CD14-positive monocyte (primary cell): ENCODE measurements at regions not wholly inside any gene's neighbourhood (a gene's known extent, or its start where the extent isn't known, plus 50 kb on each side); places are given as distances from the start of the nearest gene placed in this dataset.
"Not testable (repeated sequence)": the region's sequence is repeated elsewhere in the genome, so short reads cannot be mapped to it uniquely, and the experiment has no call there.

Experiments
- DNase-seq, 3 donors: peaks; one replicate each; pipeline ENCODE4 v3.0.0-alpha.2; 2011 to 2022
- H2AFZ ChIP-seq: 2 replicates; pipeline ENCODE4 v1.6.0; 2012; ENCODE audit warnings: mild to moderate bottlenecking, low read depth, low read length, inconsistent platforms; ENCODE audit not compliant: insufficient read depth, poor library complexity, severe bottlenecking
- H3K27ac ChIP-seq, 2 donors: 1 replicate in 1 of 2; 2 replicates in 1 of 2; pipeline ENCODE4 v1.5.1; 2012 to 2013; ENCODE audit warnings: low read length in 2 of 2, control low read depth in 1 of 2, inconsistent platforms in 1 of 2, low read depth in 1 of 2, mild to moderate bottlenecking in 1 of 2
- H3K27me3 ChIP-seq, 2 donors: one replicate each; pipeline versions ENCODE4 v1.6.0 to v1.6.1; 2011 to 2013; ENCODE audit warnings: low read length in 2 of 2; ENCODE audit not compliant: control insufficient read depth in 2 of 2, insufficient read depth in 2 of 2
- H3K36me3 ChIP-seq, 2 donors: replicated peaks in 1 of 2; 1 replicate in 1 of 2; 2 replicates in 1 of 2; pipeline versions ENCODE4 v1.5.1 to v1.6.1; 2012 to 2013; ENCODE audit warnings: low read length in 2 of 2, control low read depth in 1 of 2, inconsistent platforms in 1 of 2, mild to moderate bottlenecking in 1 of 2; ENCODE audit not compliant: insufficient read depth in 2 of 2, control insufficient read depth in 1 of 2
- H3K4me1 ChIP-seq, 2 donors: 1 replicate in 1 of 2; 2 replicates in 1 of 2; pipeline versions ENCODE4 v1.5.1 to v1.6.1; 2012 to 2013; ENCODE audit warnings: low read length in 2 of 2, control low read depth in 1 of 2, inconsistent platforms in 1 of 2, mild to moderate bottlenecking in 1 of 2, moderate library complexity in 1 of 2; ENCODE audit not compliant: insufficient read depth in 2 of 2, control insufficient read depth in 1 of 2
- H3K4me2 ChIP-seq: replicated peaks from 2 replicates; pipeline ENCODE3; 2012; ENCODE audit warnings: low read length, moderate library complexity, mild to moderate bottlenecking; ENCODE audit not compliant: poor library complexity, severe bottlenecking; ENCODE audit errors: extremely low read depth
- H3K4me3 ChIP-seq, 3 experiments: fragments of 200-600 bp in 1 of 3; sonication (generic) in 1 of 3; replicated peaks in 1 of 3; 1 replicate in 2 of 3; 2 replicates in 1 of 3; pipeline ENCODE4 v1.5.1; 2011 to 2013; ENCODE audit warnings: low read length in 3 of 3, mild to moderate bottlenecking in 3 of 3, control low read depth in 2 of 3, low read depth in 2 of 3, inconsistent platforms in 1 of 3, moderate library complexity in 1 of 3
- H3K79me2 ChIP-seq: 2 replicates; pipeline ENCODE4 v1.6.0; 2012; ENCODE audit warnings: mild to moderate bottlenecking, control low read depth, inconsistent platforms, low read length, moderate library complexity; ENCODE audit not compliant: insufficient read depth
- H3K9ac ChIP-seq: 2 replicates; pipeline ENCODE4 v1.6.0; 2017; ENCODE audit warnings: low read length, mild to moderate bottlenecking; ENCODE audit not compliant: insufficient read depth, poor library complexity, severe bottlenecking
- H3K9me3 ChIP-seq, 2 donors: replicated peaks in 1 of 2; 1 replicate in 1 of 2; 2 replicates in 1 of 2; pipeline versions ENCODE4 v1.5.1 to v1.6.1; 2012 to 2013; ENCODE audit warnings: low read length in 2 of 2, control low read depth in 1 of 2; ENCODE audit not compliant: control insufficient read depth in 1 of 2, insufficient read depth in 1 of 2
- H4K20me1 ChIP-seq: 2 replicates; pipeline ENCODE4 v1.6.0; 2012; ENCODE audit warnings: mild to moderate bottlenecking, low read length, control low read depth, moderate library complexity; ENCODE audit not compliant: insufficient read depth
- H3K27ac Mint-ChIP-seq, 7 donors: one replicate each; pipeline ENCODE4 v1.8.0; 2020; ENCODE audit warnings: mild to moderate bottlenecking in 7 of 7, mixed read lengths in 7 of 7, moderate library complexity in 6 of 7, inconsistent platforms in 2 of 7
- H3K27me3 Mint-ChIP-seq, 3 donors: one replicate each; pipeline ENCODE4 v1.8.0; 2021 to 2022; ENCODE audit warnings: low read depth in 3 of 3, mild to moderate bottlenecking in 3 of 3, mixed read lengths in 3 of 3, moderate library complexity in 3 of 3, inconsistent platforms in 1 of 3
- H3K36me3 Mint-ChIP-seq, 2 donors: one replicate each; pipeline ENCODE4 v1.8.0; 2020; ENCODE audit warnings: mixed read lengths in 2 of 2, inconsistent platforms in 1 of 2, mild to moderate bottlenecking in 1 of 2
- H3K4me1 Mint-ChIP-seq: one replicate; pipeline ENCODE4 v1.8.0; 2020; ENCODE audit warnings: mild to moderate bottlenecking, mixed read lengths
- H3K4me3 Mint-ChIP-seq, 2 donors: one replicate each; pipeline ENCODE4 v1.8.0; 2020; ENCODE audit warnings: mild to moderate bottlenecking in 2 of 2, mixed read lengths in 2 of 2, moderate library complexity in 1 of 2
- H3K9me3 Mint-ChIP-seq, 7 donors: one replicate each; pipeline ENCODE4 v1.8.0; 2020 to 2022; ENCODE audit warnings: mixed read lengths in 7 of 7, mild to moderate bottlenecking in 6 of 7, moderate library complexity in 6 of 7, inconsistent platforms in 2 of 7
- CTCF ChIP-seq: fragments of 200-600 bp; IDR thresholded peaks from one replicate; pipeline ENCODE4 v1.8.0; 2022; ENCODE audit warnings: antibody characterized with exemption, mild to moderate bottlenecking
- WGBS: methylation state at CpG from one replicate; pipeline ENCODE4 v1.1.5; 2013; ENCODE audit warnings: missing lambda C conversion rate; ENCODE audit not compliant: insufficient coverage; 5-methylcytosine and 5-hydroxymethylcytosine counted together
- intact Hi-C, 2 donors: fragments of 100-400 bp; cut with micrococcal nuclease; formaldehyde crosslinking; loops; one replicate each; pipeline versions ENCODE4 v1.15.0 to v1.15.1; 2023

- H4K20me1 ChIP-seq = no peaks in the 10 kb centered on the region
- H3K4me2 ChIP-seq = no peak overlapping the region
- H3K27ac ChIP-seq = no peak overlapping the region
- Mint-ChIP-seq H3K27me3 (no peaks in the 10 kb centered on the region), H3K36me3 (no peaks in the 10 kb centered on the region), H3K9me3 (peaks cover 0 to 18% (median 5%) of the 10 kb centered on the region in 7 donors), H3K4me3 (no peak overlapping the region), H3K4me1 (no peaks in the 10 kb centered on the region), H3K27ac (no peak overlapping the region)
- no peak for TF ChIP-seq CTCF
- intact Hi-C loops = no loop called here
- no peaks in the 10 kb centered on the region for H3K36me3 ChIP-seq
- H3K79me2 ChIP-seq = no peaks in the 10 kb centered on the region
- 90% methylated on average over 8 of the region's 15 CpGs for WGBS
- no peaks in the 10 kb centered on the region for H3K4me1 ChIP-seq
- H3K9ac ChIP-seq = no peak overlapping the region
- DNase-seq = no peak
- H3K9me3 ChIP-seq = peaks cover 10 to 21% of the 10 kb centered on the region in 2 donors
- H2AFZ ChIP-seq = no peak overlapping the region
- H3K4me3 ChIP-seq = no peak overlapping the region
- no peaks in the 10 kb centered on the region for H3K27me3 ChIP-seq
These were observed 953.4 kb upstream of the PRR20A start for GRCh38 chr13:56187331-56187730.

- H3K4me2 ChIP-seq, H3K27ac ChIP-seq, H3K4me1 Mint-ChIP-seq, H3K9ac ChIP-seq, DNase-seq, intact Hi-C loops, H3K4me3 ChIP-seq, H4K20me1 ChIP-seq, H3K27me3 Mint-ChIP-seq, H3K36me3 Mint-ChIP-seq, H3K27me3 ChIP-seq, H3K79me2 ChIP-seq, H3K36me3 ChIP-seq, H3K27ac Mint-ChIP-seq, H3K4me1 ChIP-seq, H3K4me3 Mint-ChIP-seq, H2AFZ ChIP-seq: not testable (repeated sequence)
- peaks cover 0 to 18% (median 4%) of the 10 kb centered on the region in 7 donors for H3K9me3 Mint-ChIP-seq
- peaks cover 5 to 16% of the 10 kb centered on the region in 2 donors for H3K9me3 ChIP-seq
- WGBS = 86% methylated on average over 4 of the region's 6 CpGs
These were observed 952.1 kb upstream of the PRR20A start for GRCh38 chr13:56188582-56188981.
